VCaP (cell line): ENCODE measurements at regions not wholly inside any gene's neighbourhood (a gene's known extent, or its start where the extent isn't known, plus 50 kb on each side); places are given as distances from the start of the nearest gene placed in this dataset.
"Not testable (repeated sequence)": the region's sequence is repeated elsewhere in the genome, so short reads cannot be mapped to it uniquely, and the experiment has no call there.

Experiments
- H3K27ac ChIP-seq: fragments of 450-650 bp; 2 replicates; pipeline ENCODE4 v1.5.1; 2017
- TF ChIP-seq, protein P1 (sequence below): fragments of 450-650 bp; conservative IDR thresholded peaks from 2 replicates; pipeline ENCODE4 v1.5.1; 2017; ENCODE audit warnings: mild to moderate bottlenecking, moderate library complexity

DNA sequence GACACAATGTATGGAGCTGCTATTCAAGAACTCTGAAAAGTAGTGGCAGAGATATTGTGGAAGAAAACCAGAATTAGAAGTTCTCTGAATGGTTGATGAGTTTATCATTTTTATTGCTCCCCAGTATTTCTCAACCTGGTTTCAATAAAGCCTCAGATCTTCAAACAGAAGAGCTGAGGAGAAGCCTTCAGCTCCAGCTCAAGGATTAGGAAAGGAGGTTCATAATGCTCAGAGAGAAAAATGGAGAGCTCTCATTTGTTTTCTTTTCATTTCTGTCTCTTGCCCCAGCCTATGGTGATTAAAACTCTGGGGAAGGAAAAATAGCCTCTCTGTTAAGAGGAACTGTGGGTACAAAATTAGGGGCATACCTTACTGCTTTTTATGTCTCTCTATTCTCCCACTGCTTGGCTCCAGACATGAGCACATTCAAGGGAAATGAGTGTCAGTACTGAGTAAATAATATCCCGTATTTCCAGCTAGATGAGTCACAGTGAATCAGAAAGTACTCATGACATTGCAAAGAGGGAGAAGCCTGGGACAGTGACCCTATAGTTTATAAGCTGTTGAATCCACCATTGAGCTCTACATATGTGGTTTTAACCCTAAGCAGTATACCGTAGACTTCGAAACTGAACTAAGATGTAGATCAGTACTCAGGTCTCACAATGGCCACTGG is 138.1 kb downstream of the EMB start:
- no peak overlapping the region for H3K27ac ChIP-seq
- TF ChIP-seq, protein P1, sequence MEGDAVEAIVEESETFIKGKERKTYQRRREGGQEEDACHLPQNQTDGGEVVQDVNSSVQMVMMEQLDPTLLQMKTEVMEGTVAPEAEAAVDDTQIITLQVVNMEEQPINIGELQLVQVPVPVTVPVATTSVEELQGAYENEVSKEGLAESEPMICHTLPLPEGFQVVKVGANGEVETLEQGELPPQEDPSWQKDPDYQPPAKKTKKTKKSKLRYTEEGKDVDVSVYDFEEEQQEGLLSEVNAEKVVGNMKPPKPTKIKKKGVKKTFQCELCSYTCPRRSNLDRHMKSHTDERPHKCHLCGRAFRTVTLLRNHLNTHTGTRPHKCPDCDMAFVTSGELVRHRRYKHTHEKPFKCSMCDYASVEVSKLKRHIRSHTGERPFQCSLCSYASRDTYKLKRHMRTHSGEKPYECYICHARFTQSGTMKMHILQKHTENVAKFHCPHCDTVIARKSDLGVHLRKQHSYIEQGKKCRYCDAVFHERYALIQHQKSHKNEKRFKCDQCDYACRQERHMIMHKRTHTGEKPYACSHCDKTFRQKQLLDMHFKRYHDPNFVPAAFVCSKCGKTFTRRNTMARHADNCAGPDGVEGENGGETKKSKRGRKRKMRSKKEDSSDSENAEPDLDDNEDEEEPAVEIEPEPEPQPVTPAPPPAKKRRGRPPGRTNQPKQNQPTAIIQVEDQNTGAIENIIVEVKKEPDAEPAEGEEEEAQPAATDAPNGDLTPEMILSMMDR, result no peak

GRCh38 chr5:50301756-50302155 is 139.3 kb downstream of the EMB start:
- TF ChIP-seq, protein P1, result no peak
- no peak overlapping the region for H3K27ac ChIP-seq

DNA sequence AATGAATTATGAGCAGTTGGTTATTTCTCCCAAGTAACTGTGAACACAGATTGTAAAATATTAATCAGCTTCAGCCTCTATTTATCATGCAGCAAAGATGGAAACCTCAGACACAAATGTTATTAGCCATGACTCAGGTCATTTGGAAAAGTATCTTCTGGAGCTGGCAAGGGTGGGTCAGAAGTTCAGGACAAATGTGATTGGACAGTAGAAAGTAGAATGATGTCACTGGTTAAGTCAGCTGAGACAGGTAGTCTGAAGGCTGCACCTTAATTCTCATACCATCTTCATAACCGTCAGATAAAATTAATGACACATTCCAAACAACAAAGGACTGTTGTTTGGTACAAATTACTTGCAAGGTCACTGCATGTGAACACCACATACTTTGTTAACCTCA is 140.2 kb downstream of the EMB start:
- no peak overlapping the region for H3K27ac ChIP-seq
- TF ChIP-seq, protein P1, result no peak

DNA sequence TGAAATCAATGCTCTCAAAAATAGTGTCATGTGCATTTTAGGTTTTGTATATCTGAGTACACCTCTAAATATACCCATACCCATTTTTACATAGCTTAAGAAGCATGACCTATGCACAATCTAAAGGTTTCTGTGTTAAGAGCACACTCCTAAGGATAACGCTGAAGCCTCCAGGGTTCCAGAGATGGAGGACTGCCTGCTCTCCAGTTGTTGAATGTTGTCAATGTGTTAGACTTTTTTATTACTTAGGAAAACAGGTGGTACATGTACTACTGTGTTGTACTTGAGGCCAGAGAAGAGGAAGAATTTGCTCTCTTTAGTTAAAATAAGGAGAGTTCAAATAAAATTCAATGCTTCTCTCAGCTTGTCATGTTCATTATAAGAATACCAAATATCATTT is 141.2 kb downstream of the EMB start:
- TF ChIP-seq, protein P1, result no peak
- H3K27ac ChIP-seq, result no peak overlapping the region

DNA sequence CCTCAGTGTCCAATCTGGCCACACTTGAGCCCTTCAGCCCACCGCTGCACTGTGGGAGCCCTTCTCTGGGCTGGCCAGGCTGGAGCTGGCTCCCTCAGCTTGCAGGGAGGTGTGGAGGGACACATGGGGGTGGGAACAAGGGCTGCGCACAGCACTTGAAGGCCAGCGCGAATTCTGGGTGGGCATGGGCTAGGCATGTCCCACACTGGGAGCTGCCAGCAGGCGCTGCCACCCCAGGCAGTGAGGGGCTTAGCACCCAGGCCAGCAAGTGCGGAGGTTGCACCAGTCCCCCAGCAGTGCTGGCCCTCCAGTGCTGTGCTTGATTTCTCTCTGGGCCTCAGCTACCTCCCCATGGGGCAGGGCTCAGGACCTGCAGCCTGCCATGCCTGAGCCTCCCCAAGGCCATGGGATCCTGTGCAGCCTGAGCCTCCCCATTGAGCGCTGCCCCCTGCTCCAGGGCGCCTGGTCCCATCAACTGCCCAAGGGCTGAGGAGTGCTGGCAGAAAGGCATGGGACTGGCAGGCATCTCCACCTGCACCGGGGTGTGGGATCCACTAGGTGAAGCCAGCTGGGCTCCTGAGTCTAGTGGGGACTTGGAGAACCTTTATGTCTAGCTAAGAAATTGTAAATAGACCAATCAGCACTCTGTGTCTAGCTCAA is 148.2 kb downstream of the EMB start:
- TF ChIP-seq, protein P1, result no peak
- H3K27ac ChIP-seq, result no peak overlapping the region

DNA sequence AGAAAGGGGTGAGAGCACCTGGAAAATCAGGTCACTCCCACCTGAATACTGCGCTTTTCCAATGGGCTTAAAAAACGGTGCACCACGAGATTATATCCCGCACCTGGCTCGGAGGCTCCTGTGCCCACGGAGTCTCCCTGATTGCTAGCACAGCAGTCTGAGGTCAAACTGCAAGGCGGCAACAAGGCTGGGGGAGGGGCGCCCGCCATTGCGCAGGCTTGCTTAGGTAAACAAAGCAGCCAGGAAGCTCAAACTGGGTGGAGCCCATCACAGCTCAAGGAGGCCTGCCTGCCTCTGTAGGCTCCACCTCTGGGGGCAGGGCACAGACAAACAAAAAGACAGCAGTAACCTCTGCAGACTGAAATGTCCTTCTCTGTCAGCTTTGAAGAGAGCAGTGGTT is 160.6 kb downstream of the EMB start:
- not testable (repeated sequence) for H3K27ac ChIP-seq
